HG03469 (cell line): ENCODE measurements at regions not wholly inside any gene's neighbourhood (a gene's known extent, or its start where the extent isn't known, plus 50 kb on each side); places are given as distances from the start of the nearest gene placed in this dataset.

Experiments
- ATAC-seq: cut with Tn5 transposase; IDR thresholded peaks from one replicate; pipeline ENCODE4 v1.9.1; 2021; ENCODE audit warnings: mild to moderate bottlenecking, moderate library complexity, moderate number of reproducible peaks; ENCODE audit not compliant: unreplicated experiment

DNA sequence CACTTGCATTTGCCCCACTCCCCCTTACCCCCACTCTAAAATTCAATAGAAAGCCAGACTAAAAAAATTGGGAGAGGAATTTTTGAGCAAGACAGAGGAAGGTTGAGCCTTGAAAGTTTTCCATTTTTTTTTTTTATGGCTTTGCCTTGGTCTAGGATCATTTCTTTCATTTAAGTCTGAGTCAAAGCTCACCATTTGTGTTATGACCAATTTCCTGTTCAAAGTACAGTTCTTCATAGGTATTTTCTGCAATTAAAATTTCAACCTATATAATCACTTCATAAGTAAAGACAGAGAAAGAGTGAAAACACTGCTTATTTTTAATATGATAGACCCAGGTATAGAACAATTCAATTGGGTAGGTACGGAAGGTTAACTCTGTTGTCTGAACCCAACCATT is 436.6 kb upstream of the ADGRL2 start:
- no peak for ATAC-seq

DNA sequence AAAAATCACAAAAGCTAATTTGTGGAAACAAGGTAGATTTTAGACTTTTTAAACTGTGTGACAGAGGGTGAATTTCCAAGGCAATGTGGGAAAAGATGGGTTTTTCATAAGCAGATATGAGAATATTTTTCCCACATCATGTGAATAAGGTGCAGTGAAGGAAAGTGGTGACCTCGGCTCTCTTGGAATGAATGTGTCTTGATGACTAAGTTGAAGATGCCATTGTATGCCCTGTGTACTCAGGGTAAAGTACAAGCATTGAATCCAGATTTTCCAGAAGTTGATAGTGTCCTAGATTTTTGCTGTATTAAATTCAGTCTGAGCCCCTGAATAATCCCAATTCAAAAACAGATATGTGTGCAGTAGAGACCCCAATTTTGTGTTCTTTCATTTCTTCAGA is 442.6 kb upstream of the ADGRL2 start:
- ATAC-seq = no peak

DNA sequence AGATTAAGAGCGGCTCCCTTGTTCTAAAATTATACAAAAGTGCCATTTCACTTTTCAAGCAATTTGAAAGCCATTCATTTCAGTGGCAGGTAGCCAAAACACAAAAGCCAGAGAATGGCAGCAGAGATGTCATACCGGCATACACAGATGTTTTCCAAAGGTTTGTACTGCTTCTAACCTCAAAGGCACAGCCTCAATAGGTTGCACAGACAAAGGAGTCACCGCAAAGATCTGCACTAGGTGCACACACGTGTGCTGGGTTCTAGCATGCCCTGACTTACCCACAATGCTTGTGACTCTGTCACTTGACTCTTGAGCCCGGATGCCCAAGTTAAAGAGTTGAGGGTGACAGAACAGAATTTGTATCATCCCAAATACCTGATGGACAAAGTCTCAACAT is 448.9 kb upstream of the ADGRL2 start:
- no peak for ATAC-seq

DNA sequence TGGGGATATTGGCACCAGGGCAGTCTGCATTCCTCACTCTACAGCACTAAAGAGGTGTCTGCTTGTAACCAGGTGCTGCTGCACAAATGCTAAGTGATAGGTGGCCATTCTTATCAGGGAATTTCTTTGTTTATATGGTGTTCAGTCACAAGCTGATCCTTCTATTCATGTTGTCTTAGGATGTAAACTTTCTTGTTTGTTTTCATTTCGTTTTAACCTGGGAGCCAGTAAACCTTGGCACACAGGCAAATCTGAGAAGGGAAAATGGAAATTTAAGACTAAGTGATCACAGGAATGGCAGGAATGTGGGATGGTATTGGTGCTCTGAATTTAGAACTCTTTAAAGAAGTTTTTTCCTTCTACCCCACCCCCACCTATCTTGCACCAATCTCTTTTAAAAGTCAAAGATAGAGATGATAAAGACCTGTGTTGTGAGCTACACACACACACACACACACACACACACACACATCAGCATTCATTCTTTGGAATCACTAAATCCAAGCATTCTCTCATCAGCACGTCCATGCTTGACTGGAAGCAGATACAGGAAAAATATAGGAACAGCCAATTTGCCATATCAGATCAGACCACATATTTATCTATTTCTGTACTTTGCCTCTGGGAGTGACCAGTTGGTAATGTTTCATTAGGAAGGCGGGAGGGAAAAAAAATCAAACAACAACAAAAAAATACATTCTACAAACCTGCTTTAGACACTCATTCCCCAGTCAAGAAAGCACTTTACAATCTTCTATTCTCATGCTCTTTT is 451.4 kb upstream of the ADGRL2 start:
- ATAC-seq = no peak

DNA sequence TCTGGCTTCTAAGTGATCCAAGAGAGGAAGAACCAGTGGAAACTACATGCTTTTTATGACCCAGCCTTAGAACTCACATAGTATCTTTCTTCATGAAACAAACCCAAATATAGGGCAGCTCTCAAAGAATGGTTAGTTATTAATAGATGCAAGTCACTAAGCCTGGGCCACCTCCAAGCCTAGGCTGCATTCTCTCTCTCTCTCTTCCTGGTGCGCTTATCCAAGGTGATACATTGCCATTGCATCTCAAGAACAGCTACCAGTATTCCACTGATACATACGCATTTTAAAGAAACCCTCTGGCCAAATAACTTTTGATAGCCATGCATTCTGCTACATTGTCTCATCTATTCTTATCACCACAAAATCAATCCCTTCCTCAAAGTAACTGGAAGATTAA is 455.6 kb upstream of the ADGRL2 start:
- ATAC-seq = no peak

DNA sequence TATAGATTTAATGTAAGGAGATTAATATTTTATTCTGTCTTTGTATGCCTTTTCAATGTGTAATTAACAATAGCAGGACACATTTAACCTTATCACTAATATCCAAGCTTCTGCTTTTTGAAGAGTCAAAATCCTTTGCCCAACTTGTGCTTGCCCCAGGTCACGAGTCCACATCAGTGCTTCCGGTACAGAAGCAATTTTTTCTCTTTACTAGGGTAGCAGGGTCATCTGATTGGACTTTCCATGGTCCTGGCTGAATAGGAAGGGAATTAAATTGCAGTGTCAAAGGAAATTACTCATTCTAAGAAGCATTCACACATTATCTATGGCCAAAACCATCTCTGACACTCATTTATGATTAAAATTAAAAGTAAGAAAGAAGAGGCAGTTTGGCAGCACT is 460.5 kb upstream of the ADGRL2 start:
- ATAC-seq = no peak

DNA sequence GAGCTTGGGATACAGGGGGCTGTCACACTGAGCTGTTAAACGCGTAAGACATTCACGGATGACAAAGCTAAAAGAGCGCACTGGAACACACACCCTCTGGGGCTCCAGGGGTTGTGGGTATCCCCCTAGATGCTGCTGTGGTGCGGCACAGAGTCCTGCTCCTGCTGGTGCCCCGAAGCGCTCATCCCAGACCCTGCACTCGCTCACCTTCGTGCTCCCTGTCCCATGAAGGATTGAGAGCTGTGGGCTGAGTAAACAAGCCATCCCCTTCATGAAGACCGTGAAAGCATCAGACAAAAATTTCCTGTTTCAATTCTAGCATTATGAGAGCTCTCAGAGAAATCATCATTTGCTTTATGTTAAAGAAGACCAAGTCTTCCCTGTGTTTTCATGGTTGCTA is 463.5 kb upstream of the ADGRL2 start:
- no peak for ATAC-seq

DNA sequence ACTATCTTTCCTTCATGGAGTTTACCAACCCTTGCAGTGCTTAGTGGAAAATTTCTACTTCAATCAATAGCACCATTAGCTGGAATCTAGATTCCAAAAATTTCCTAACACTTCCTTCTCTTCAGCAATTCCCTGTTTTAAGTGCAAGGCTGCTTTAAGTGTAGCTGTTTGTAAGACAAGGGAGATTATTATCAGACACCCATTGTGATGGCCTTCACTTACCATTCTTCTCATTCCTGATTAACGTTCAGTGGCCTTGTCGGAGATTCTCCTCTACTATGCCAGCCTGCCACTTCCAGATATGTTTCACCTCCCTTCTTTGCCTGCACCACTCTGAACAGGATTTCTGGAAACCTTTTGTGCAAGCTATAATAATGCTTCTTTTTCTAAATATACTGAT is 464.9 kb upstream of the ADGRL2 start:
- ATAC-seq = no peak

DNA sequence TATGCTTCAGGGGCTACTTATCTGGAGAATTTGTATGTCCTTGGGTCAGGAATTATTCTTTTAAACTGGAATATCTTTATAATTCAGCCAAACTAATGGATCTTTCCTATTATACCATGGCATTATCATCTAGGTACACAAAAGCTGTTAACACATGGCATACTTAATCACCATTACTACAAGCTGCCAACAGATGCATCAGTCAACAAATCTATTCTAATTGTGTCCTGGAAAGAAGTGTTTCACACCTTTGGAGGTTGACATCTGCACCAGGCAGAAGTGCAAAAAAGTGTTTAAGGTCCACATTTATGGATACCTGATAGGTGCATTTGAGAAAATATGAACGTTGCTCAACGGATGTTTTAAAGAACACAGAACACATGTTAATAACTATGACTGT is 470.2 kb upstream of the ADGRL2 start:
- no peak for ATAC-seq

DNA sequence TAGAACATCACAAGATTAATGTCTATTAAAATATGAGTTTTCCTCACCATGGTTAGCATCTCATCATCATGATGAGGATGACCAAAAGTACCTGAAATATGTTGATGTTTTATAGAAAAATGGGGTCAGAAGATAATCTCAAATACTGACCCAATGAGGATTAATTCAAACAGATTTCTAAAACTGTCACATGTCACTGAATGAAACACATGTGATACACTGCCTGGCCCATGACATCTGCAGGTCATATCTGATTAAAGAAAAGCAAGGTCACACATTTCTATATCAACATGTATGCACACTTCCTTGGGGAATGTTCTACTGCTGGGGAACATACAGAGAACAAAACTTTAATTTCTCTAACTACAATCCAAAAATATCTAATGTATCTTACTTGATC is 470.6 kb upstream of the ADGRL2 start:
- ATAC-seq = no peak

DNA sequence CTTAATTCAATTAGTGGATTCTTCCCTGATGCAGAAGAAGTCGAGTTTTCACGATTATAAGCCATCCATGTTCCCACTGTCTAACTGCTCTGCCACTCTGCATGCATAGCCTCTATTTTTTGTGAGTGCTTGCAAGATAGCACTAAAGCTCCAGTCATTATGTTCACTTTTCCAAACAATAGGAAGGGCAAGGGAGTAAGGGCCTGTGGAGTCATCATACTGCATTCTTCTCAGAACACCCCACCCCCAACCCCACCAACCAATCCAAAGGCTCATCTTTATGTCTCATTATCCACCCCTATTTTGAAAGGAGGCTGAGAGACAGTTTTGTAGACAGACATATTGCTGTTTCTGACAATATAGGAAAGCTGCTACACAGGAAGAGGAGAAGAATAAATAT is 471.7 kb upstream of the ADGRL2 start:
- ATAC-seq = no peak

DNA sequence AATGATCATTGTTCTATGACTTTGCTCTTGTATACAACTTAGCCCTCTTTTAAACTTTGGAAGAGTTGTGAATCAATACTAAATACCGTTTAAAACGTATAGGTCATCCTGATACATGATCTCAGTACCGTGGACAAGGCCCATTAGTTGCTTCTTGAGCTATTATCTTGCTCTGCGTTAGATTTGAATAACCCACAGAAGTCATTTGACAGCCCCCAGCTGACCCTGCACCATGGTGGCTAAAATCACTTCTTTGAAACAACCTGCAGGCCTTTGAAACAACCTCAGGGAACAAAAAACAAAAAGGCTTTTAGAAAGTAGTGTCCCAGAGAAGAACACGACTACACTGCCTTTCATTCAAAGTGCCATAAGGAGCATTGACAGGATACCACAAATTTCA is 473.0 kb upstream of the ADGRL2 start:
- ATAC-seq = no peak

DNA sequence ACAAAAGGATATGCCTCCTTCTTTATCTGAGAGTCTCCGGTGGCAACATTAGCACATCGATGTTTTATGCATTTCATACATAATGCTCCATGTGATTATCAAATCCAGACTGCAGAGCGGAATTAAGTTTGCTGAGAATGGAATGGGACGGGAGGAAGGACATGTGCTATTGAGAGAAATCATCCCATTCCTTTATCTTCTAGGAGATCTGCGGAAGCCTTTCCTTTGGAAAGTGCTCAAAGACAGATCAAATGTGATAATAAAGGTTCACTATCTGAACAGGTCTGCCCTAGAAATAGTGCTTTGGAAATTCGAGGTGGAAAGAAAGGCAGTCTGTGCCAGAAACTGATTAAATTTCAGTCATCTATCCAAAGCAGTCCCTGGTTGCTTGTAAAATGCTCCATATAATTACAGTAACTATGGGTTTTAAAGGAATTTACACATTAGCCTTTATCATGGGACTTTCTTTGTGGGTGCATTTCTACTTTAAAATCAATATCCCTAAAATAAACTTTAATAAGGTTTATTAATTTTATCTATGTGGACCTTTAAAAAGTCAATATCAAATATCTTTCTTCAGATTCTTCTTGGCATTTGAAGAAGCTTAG is 473.5 kb upstream of the ADGRL2 start:
- ATAC-seq = no peak

DNA sequence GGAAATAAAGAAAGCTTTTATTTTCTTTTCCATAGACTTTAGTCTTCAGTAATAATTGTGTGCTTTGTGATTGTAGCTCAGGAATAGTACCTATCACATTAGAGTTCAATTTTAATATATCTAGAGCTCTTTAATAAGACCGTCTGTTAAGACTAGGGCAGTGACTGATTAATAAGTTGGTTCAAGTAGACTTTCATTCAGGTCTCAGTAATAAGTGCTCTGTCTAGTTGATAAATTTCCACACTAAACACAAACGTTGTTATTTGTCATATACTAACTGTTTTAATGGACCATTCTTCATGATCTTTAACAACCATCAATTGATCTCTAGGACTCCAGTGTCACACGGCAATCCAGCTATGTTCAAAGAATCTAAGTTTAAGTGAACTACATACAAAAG is 474.5 kb upstream of the ADGRL2 start:
- ATAC-seq = no peak

DNA sequence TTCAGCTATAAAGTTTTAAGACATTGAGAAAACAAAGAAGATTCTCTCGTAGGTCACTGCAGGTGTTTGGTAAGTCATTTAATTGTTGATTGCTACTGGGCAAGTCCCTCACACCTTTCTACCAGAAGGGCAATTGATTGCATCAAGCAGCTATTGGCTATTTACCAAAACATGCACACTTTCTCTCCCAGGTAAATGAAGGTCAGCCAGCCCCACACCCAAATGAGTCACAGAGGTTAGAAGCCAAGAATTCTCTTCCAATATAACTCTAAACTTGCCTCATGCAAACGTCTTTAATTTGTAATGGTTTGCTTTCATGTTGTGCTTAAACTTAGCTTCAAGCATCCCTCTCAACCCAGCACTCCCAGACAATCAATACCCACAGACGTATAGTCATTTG is 475.3 kb upstream of the ADGRL2 start:
- ATAC-seq = no peak

DNA sequence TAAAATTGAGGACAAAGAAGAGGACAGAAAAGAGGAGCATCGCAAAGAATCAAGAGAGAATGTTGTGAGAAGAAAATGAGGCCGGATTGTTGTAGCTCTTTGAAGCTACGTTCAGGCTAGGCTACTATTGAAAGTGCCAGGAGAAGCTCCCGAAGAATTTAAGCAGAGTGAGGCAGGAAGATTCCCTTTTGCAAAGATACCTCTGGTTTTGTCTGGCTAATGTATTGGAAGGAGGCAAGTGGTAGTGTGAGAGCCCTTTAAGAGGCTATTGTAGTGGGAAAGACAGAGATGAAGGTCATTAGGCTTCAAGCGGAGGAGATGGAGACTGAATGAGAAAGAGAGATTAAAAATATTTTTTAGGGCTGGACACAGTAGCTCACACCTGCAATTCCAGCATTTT is 476.9 kb upstream of the ADGRL2 start:
- no peak for ATAC-seq

DNA sequence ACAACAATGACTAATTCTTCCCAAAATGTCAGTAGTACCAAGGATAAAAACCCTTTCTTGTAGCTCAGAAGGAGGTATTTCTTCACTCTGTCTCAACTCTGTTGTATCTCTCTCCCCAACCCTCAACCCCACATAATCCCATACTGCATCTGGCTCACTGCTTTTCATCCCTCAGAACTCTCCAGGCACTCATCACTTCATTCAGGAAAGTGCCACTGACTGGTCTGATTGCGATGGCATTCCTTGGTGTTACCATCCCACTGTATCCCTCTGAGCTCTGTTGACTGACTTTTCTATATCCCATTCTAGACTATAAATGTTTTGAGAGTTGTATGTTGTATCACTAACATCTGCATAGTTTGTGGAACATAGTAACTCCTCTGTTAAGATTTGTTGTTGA is 483.5 kb upstream of the ADGRL2 start:
- ATAC-seq = no peak

DNA sequence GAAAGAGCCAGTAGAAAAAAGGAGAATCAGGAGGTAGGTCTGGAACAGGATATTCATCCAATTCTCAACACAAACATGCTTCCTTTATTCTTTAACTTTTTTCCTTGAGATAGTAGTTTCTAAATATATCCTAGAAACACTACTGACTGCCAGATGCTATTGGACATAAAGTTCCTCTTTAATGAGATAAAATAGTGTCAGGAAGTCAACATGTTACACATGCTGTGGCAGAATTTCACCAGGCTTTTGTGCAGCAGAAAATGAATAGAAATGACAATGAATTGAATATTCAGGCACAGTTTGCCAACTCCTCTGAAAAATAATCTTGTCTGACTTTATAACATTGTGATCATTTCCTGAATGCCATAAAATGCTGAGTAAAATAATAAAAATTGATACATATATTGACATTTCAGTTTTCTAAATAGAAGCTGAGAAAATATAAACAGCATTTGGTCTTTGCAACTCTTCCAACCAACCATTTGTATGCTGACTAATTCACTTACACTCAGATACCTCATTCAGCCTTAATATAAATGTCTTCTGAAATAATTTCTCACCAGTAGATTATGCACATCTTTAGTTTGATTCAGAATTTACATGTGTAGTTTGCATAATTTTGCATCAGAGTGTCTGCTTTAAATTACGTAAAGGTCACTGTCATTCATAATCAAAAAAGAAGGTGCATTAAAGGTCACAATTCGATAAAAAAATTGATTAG is 486.1 kb upstream of the ADGRL2 start:
- ATAC-seq = no peak

DNA sequence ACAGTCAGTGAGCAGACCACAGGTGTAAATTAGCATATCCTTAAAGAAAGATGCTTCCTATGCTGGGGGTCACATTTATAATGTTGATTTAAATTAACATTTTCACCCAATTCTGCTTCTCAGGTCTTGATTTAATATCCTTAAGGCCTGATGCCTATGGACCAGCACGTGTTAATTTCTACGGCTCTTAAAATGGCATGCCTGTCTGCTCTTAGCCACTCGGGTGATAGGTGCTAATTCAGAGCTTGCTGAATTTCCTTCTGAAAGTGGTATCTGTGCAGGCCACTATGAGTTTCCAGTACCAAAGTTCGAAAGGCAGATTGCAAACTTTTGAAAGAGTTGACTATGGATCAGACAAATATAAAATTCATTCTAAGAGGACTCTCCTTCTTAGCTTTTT is 487.4 kb upstream of the ADGRL2 start:
- ATAC-seq = no peak

DNA sequence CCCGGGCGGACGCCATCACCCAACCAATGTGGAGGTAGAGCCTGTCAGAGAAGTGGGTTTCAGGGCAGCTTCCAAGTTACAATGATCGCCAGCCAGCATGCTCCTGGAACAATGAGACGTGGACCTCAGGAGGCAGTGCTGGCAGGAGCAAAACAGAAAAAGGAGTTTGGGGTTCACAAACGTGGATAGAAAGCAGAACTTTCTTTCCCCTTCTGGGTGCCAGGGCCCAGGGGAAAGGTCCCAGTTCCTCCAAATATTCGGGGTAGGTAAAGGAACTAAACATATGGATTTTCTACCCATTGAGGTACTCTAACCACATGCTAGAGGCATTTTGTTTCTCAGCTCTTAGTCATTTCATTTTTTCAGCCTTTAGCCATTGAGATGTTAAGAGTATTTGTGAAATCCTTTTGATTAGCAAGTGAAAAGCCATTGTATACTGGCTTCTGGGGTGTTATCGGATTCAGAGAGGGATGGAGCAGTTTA is 488.4 kb upstream of the ADGRL2 start:
- ATAC-seq = no peak

DNA sequence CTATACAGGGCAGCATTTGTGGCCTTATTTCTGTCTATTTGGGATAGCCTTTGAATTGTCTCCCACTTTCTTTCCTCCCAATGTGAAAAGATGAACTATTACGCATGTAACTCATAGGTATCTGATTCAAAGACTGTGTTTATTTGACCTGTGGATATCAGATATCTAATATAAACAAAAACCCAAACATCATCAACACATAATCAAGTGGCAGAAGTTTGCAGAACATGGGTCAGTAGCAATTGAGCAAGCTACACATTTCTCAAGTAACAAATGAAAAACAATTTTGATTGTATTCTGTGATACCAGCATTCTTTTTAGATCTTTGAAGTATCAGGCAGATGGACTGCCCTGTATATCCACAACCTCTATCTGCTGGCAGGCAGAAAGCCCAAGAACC is 490.5 kb upstream of the ADGRL2 start:
- no peak for ATAC-seq

DNA sequence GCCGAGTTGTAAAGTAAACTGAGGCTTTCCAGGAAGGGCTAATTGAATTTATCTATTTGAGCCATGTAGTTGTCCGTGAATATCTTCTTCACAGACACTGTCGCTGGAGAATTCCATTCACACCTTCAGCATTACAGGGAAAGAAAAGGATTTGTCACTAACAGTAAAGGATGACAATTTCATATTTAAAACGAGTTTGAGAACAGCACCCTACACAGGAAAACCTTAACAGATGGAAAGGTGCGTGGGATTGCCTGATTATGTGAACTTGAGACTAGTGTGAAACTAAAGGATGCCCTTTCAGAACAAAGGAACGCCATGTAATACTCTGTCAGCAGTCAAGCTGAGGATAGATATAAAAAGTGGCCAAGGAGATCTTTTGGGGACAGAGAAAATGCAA is 492.5 kb upstream of the ADGRL2 start:
- no peak for ATAC-seq
